GM12878 (cell line): ENCODE measurements at regions not wholly inside any gene's neighbourhood (a gene's known extent, or its start where the extent isn't known, plus 50 kb on each side); places are given as distances from the start of the nearest gene placed in this dataset.

ENCODE experiments used
- ATAC-seq: fragments of 200-7000 bp; cut with Tn5 transposase; 3 replicates; pipeline ENCODE4 v1.9.1; 2020; ENCODE audit warnings: mild to moderate bottlenecking, moderate library complexity
- BruUV-seq: library from RNA; stranded (reverse); fragments of 400-500 nt; replicated peaks from 2 replicates; lab custom pipeline; 2021; lab: Mats Ljungman, UMichigan
- CTCF ChIA-PET: fragments of 300-600 bp; sonication (Branson Sonifier 250); formaldehyde crosslinking; extraction: SDS; loops from one replicate; lab custom pipeline; 2021; ENCODE audit warnings: inconsistent platforms; lab: Yijun Ruan, JAX
- POLR2A ChIA-PET: fragments of 350-600 bp; formaldehyde crosslinking; extraction: SDS; loops from one replicate; lab custom pipeline; 2021; ENCODE audit warnings: inconsistent platforms; lab: Charles Lee
- RAD21 ChIA-PET: fragments of 300-600 bp; sonication (Branson Sonifier 250); formaldehyde crosslinking; loops from one replicate; lab custom pipeline; 2023; ENCODE audit warnings: antibody characterized with exemption; ENCODE audit not compliant: unreplicated experiment; lab: Charles Lee
- SMC1A ChIA-PET: fragments of 300-600 bp; sonication (Branson Sonifier 250); formaldehyde crosslinking; loops from one replicate; lab custom pipeline; 2023; ENCODE audit not compliant: unreplicated experiment, uncharacterized antibody; lab: Charles Lee
- DNase-seq: peaks from one replicate; pipeline ENCODE4 v3.0.0-alpha.2; 2011; ENCODE audit warnings: low read depth, low spot score
- FAIRE-seq: peaks from 3 replicates; lab custom pipeline; 2011; peaks lifted over from hg19 to GRCh38; lab: Jason Lieb, UNC
- H2AFZ ChIP-seq: 2 replicates; pipeline ENCODE4 v1.6.0; 2011; ENCODE audit warnings: low read depth, low read length, control low read depth; ENCODE audit not compliant: control insufficient read depth
- H3K27ac ChIP-seq: 2 replicates; pipeline ENCODE4 v1.5.1; 2011; ENCODE audit warnings: control low read depth; ENCODE audit not compliant: control insufficient read depth, insufficient read depth
- H3K27me3 ChIP-seq, 2 experiments: replicated peaks in 1 of 2; 2 replicates each; pipeline versions ENCODE4 v1.6.0 to v1.6.1; 2011; ENCODE audit warnings: low read length in 1 of 2; ENCODE audit not compliant: control insufficient read depth in 2 of 2, insufficient read depth in 2 of 2
- H3K36me3 ChIP-seq, 2 experiments: 2 replicates each; pipeline ENCODE4 v1.5.1; 2011; ENCODE audit warnings: low read length in 1 of 2; ENCODE audit not compliant: control insufficient read depth in 2 of 2, insufficient read depth in 2 of 2
- H3K4me1 ChIP-seq: 2 replicates; pipeline ENCODE4 v1.6.1; 2011; ENCODE audit warnings: mild to moderate bottlenecking, low read length, moderate library complexity, mixed read lengths; ENCODE audit not compliant: control insufficient read depth, insufficient read depth
- H3K4me2 ChIP-seq: 2 replicates; pipeline ENCODE4 v1.6.0; 2011; ENCODE audit warnings: control low read depth; ENCODE audit not compliant: control insufficient read depth, insufficient read depth
- H3K4me3 ChIP-seq: fragments of 200-600 bp; sonication (generic); 2 replicates; pipeline ENCODE4 v1.5.1; 2016
- H3K79me2 ChIP-seq: 2 replicates; pipeline ENCODE4 v1.6.0; 2011; ENCODE audit warnings: low read length; ENCODE audit not compliant: control insufficient read depth, insufficient read depth
- H3K9ac ChIP-seq: 2 replicates; pipeline ENCODE4 v1.8.0; 2011; ENCODE audit warnings: low read length, control low read depth, mixed read lengths; ENCODE audit not compliant: control insufficient read depth, insufficient read depth
- H3K9me3 ChIP-seq: replicated peaks from 3 replicates; pipeline ENCODE4 v1.5.1; 2011; ENCODE audit warnings: mild to moderate bottlenecking, low read length; ENCODE audit not compliant: control insufficient read depth, insufficient read depth
- H4K20me1 ChIP-seq: 2 replicates; pipeline ENCODE4 v1.6.0; 2011; ENCODE audit not compliant: control insufficient read depth, insufficient read depth
- EGR1 ChIP-seq, 2 experiments: IDR thresholded peaks; 1 replicate in 1 of 2; 2 replicates in 1 of 2; pipeline ENCODE4 v1.6.1; 2011 to 2012; ENCODE audit warnings: low read depth in 2 of 2, low read length in 2 of 2, borderline replicate concordance in 1 of 2, mild to moderate bottlenecking in 1 of 2, moderate library complexity in 1 of 2
- ESRRA ChIP-seq: IDR thresholded peaks from 2 replicates; pipeline ENCODE4 v1.6.1; 2012; ENCODE audit warnings: mild to moderate bottlenecking, low read length, improper control_type of control experiment
- HDAC6 ChIP-seq: fragments of 200-600 bp; sonication (generic); IDR thresholded peaks from one replicate; pipeline ENCODE4 v1.8.0; 2017; ENCODE audit warnings: antibody characterized with exemption; ENCODE audit not compliant: unreplicated experiment
- MYB ChIP-seq: fragments of 150-350 bp; IDR thresholded peaks from 2 replicates; pipeline ENCODE4 v1.6.1; 2014; ENCODE audit warnings: mild to moderate bottlenecking, low read depth, low read length, borderline replicate concordance
- RAD51 ChIP-seq: fragments of 450-650 bp; IDR thresholded peaks from 2 replicates; pipeline ENCODE4 v1.6.1; 2016; ENCODE audit warnings: moderate library complexity, mild to moderate bottlenecking, inconsistent platforms
- RELA ChIP-seq: fragments of 450-650 bp; IDR thresholded peaks from 2 replicates; pipeline ENCODE4 v1.8.0; 2014; ENCODE audit warnings: borderline replicate concordance; ENCODE audit not compliant: partially characterized antibody
- RFX5 ChIP-seq: IDR thresholded peaks from 2 replicates; pipeline ENCODE4 v1.6.1; 2011; ENCODE audit warnings: low read depth, low read length, improper control_type of control experiment
- SMAD5 ChIP-seq: IDR thresholded peaks from 2 replicates; pipeline ENCODE4 v1.6.1; 2016; ENCODE audit warnings: antibody characterized with exemption, low read depth
- SREBF2 ChIP-seq: IDR thresholded peaks from 2 replicates; pipeline ENCODE4 v1.6.1; 2012; ENCODE audit warnings: mild to moderate bottlenecking, low read length
- SRF ChIP-seq, 2 experiments: IDR thresholded peaks; 2 replicates each; pipeline ENCODE4 v1.6.1; 2011; ENCODE audit warnings: low read depth in 2 of 2, low read length in 2 of 2, mild to moderate bottlenecking in 1 of 2, moderate library complexity in 1 of 2
- TCF7 ChIP-seq: IDR thresholded peaks from 2 replicates; pipeline ENCODE4 v1.6.1; 2014; ENCODE audit warnings: antibody characterized with exemption, borderline replicate concordance
- ZBED1 ChIP-seq: IDR thresholded peaks from 2 replicates; pipeline ENCODE4 v1.6.1; 2016; ENCODE audit warnings: borderline replicate concordance
- ZNF622 ChIP-seq: fragments of 450-650 bp; IDR thresholded peaks from 2 replicates; pipeline ENCODE4 v1.6.1; 2017; ENCODE audit warnings: mild to moderate bottlenecking, inconsistent platforms
- WGBS: methylation state at CpG from one replicate; pipeline ENCODE4 v1.1.6; 2016; ENCODE audit warnings: low lambda C conversion rate; ENCODE audit not compliant: insufficient replicate concordance, insufficient coverage; ENCODE audit errors: missing lambda C conversion rate; 5-methylcytosine and 5-hydroxymethylcytosine counted together
- in situ Hi-C: fragments of 300-500 bp; cut with MboI; formaldehyde crosslinking; loops from 9 replicates; pipeline ENCODE4 v1.14.3; 2018; ENCODE audit warnings: mixed read lengths
- intact Hi-C: fragments of 100-400 bp; cut with micrococcal nuclease; formaldehyde crosslinking; loops from one replicate; pipeline ENCODE4 v1.14.2; 2022; ENCODE audit not compliant: unreplicated experiment
- TF ChIP-seq, protein P1 (sequence below): IDR thresholded peaks from 2 replicates; pipeline ENCODE4 v1.6.1; 2012; ENCODE audit warnings: improper control_type of control experiment, low read depth, low read length; ENCODE audit not compliant: insufficient replicate concordance
- TF ChIP-seq, protein P2 (sequence below), 3 experiments: IDR thresholded peaks in 2 of 3; conservative IDR thresholded peaks in 1 of 3; 2 replicates each; pipeline ENCODE4 v1.5.1; 2011; ENCODE audit warnings: low read depth in 3 of 3, low read length in 3 of 3, mild to moderate bottlenecking in 3 of 3, control low read depth in 2 of 3, moderate library complexity in 2 of 3, inconsistent platforms in 1 of 3, mixed read lengths in 1 of 3; ENCODE audit not compliant: control insufficient read depth in 2 of 3, insufficient read depth in 1 of 3; ENCODE audit errors: extremely low read depth in 1 of 3
- TF ChIP-seq, protein P3 (sequence below): IDR thresholded peaks from 2 replicates; pipeline ENCODE4 v1.6.1; 2012; ENCODE audit warnings: mild to moderate bottlenecking, low read depth, low read length

DNA sequence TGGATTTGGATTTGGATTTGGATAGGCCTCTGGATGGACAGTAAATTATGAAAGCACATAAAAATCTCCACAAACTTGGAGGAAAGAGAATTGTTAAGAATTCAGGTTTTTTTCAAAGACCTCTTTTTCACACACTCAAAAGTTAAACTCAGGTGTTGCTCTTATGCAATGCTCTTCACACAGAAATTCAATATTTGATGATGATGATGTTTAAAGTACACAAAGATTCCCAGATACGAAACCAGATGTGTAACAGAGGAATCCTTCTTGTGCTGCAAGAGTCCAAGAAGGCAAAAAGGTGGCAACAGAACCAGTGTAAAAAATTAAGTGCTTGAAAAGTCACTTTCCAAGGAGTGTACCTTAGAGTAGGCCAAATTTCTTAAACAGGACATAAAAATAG is 75.8 kb upstream of the SPATS2L start:
- ATAC-seq (no peak), FAIRE-seq (no peak)
- SMC1A ChIA-PET, result interaction anchor here (0.7 kb wide), 1 partner anchor 935 kb away, joined by 3 read pairs; no protein-coding TSS in a partner anchor
- TF ChIP-seq ZBED1, result no peak
- TF ChIP-seq MYB, result no peak
- no peak for TF ChIP-seq RELA
- TF ChIP-seq RFX5, result no peak
- TF ChIP-seq SRF (IDR thresholded peaks at IDR 0.05; ENCODE audit: low read depth in 2 of 2, low read length in 2 of 2), result no peak
- TF ChIP-seq, protein P1, sequence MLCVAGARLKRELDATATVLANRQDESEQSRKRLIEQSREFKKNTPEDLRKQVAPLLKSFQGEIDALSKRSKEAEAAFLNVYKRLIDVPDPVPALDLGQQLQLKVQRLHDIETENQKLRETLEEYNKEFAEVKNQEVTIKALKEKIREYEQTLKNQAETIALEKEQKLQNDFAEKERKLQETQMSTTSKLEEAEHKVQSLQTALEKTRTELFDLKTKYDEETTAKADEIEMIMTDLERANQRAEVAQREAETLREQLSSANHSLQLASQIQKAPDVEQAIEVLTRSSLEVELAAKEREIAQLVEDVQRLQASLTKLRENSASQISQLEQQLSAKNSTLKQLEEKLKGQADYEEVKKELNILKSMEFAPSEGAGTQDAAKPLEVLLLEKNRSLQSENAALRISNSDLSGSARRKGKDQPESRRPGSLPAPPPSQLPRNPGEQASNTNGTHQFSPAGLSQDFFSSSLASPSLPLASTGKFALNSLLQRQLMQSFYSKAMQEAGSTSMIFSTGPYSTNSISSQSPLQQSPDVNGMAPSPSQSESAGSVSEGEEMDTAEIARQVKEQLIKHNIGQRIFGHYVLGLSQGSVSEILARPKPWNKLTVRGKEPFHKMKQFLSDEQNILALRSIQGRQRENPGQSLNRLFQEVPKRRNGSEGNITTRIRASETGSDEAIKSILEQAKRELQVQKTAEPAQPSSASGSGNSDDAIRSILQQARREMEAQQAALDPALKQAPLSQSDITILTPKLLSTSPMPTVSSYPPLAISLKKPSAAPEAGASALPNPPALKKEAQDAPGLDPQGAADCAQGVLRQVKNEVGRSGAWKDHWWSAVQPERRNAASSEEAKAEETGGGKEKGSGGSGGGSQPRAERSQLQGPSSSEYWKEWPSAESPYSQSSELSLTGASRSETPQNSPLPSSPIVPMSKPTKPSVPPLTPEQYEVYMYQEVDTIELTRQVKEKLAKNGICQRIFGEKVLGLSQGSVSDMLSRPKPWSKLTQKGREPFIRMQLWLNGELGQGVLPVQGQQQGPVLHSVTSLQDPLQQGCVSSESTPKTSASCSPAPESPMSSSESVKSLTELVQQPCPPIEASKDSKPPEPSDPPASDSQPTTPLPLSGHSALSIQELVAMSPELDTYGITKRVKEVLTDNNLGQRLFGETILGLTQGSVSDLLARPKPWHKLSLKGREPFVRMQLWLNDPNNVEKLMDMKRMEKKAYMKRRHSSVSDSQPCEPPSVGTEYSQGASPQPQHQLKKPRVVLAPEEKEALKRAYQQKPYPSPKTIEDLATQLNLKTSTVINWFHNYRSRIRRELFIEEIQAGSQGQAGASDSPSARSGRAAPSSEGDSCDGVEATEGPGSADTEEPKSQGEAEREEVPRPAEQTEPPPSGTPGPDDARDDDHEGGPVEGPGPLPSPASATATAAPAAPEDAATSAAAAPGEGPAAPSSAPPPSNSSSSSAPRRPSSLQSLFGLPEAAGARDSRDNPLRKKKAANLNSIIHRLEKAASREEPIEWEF, result no peak
- TF ChIP-seq SMAD5, result no peak
- TF ChIP-seq, protein P2, sequence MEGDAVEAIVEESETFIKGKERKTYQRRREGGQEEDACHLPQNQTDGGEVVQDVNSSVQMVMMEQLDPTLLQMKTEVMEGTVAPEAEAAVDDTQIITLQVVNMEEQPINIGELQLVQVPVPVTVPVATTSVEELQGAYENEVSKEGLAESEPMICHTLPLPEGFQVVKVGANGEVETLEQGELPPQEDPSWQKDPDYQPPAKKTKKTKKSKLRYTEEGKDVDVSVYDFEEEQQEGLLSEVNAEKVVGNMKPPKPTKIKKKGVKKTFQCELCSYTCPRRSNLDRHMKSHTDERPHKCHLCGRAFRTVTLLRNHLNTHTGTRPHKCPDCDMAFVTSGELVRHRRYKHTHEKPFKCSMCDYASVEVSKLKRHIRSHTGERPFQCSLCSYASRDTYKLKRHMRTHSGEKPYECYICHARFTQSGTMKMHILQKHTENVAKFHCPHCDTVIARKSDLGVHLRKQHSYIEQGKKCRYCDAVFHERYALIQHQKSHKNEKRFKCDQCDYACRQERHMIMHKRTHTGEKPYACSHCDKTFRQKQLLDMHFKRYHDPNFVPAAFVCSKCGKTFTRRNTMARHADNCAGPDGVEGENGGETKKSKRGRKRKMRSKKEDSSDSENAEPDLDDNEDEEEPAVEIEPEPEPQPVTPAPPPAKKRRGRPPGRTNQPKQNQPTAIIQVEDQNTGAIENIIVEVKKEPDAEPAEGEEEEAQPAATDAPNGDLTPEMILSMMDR (IDR thresholded peaks at IDR 0.05 in 2 of 3, conservative IDR thresholded peaks at IDR 0.05 in 1 of 3; ENCODE audit: control insufficient read depth in 2 of 3, extremely low read depth in 1 of 3, insufficient read depth in 1 of 3, low read depth in 3 of 3, low read length in 3 of 3), result no peak
- TF ChIP-seq SREBF2, result no peak
- no peak for TF ChIP-seq EGR1 (IDR thresholded peaks at IDR 0.05; ENCODE audit: borderline replicate concordance in 1 of 2, low read depth in 2 of 2, low read length in 2 of 2)
- TF ChIP-seq HDAC6, result no peak
- TF ChIP-seq RAD51, result no peak
- no peak for TF ChIP-seq TCF7
- no peak for TF ChIP-seq ESRRA
- TF ChIP-seq, protein P3, sequence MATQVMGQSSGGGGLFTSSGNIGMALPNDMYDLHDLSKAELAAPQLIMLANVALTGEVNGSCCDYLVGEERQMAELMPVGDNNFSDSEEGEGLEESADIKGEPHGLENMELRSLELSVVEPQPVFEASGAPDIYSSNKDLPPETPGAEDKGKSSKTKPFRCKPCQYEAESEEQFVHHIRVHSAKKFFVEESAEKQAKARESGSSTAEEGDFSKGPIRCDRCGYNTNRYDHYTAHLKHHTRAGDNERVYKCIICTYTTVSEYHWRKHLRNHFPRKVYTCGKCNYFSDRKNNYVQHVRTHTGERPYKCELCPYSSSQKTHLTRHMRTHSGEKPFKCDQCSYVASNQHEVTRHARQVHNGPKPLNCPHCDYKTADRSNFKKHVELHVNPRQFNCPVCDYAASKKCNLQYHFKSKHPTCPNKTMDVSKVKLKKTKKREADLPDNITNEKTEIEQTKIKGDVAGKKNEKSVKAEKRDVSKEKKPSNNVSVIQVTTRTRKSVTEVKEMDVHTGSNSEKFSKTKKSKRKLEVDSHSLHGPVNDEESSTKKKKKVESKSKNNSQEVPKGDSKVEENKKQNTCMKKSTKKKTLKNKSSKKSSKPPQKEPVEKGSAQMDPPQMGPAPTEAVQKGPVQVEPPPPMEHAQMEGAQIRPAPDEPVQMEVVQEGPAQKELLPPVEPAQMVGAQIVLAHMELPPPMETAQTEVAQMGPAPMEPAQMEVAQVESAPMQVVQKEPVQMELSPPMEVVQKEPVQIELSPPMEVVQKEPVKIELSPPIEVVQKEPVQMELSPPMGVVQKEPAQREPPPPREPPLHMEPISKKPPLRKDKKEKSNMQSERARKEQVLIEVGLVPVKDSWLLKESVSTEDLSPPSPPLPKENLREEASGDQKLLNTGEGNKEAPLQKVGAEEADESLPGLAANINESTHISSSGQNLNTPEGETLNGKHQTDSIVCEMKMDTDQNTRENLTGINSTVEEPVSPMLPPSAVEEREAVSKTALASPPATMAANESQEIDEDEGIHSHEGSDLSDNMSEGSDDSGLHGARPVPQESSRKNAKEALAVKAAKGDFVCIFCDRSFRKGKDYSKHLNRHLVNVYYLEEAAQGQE, result no peak
- TF ChIP-seq ZNF622, result no peak

More for the DNA sequence above, 75.8 kb upstream of the SPATS2L start:
- no peaks in the 10 kb centered on the region for H3K79me2 ChIP-seq
- no peak overlapping the region for H3K27ac ChIP-seq
- ChIA-PET CTCF (no interaction called here), RAD21 (no interaction called here), POLR2A (no interaction called here)
- no peaks in the 10 kb centered on the region for H3K4me1 ChIP-seq
- 0% methylated on average over 1 of the region's 1 CpG for WGBS
- no TSS peak for BruUV-seq
- H3K9me3 ChIP-seq, result no peaks in the 10 kb centered on the region
- H4K20me1 ChIP-seq, result no peaks in the 10 kb centered on the region
- no peak overlapping the region for H2AFZ ChIP-seq
- no peak overlapping the region for H3K9ac ChIP-seq
- no peaks in the 10 kb centered on the region for H3K36me3 ChIP-seq
- DNase-seq, result no peak
- H3K4me2 ChIP-seq, result no peak overlapping the region
- in situ Hi-C loops (no loop called here), intact Hi-C loops (no loop called here)
- no peaks in the 10 kb centered on the region; a peak in 2 of 4 replicates for H3K27me3 ChIP-seq
- H3K4me3 ChIP-seq, result no peak overlapping the region
